HG03108 (cell line): ENCODE measurements at regions not wholly inside any gene's neighbourhood (a gene's known extent, or its start where the extent isn't known, plus 50 kb on each side); places are given as distances from the start of the nearest gene placed in this dataset.

ENCODE experiments used
- ATAC-seq: cut with Tn5 transposase; IDR thresholded peaks from one replicate; pipeline ENCODE4 v1.9.1; 2021; ENCODE audit warnings: moderate library complexity; ENCODE audit not compliant: unreplicated experiment

DNA sequence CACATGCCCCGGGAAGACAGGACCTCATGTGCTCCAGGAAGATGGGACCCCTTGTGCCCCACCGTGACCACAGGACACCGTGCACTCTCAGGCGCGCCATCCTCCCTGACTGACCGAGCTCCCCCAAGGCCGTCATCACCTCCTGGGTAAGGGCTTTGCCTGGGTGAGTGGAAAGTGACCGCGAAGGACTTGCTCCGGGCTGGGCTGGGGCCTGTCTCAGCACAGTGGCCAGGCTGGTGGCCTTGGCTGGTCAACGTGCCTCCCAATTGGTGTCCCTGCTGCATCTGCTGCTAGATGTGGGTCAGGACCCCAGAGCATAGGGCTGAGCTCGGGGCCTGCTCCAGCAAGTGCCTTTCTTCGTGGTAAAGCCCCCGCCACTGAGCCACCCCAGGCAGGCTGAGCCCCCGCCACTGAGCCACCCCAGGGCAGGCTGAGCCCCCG, 69.7 kb upstream of the CTDP1 start:
- ATAC-seq: no peak

- ATAC-seq: no peak
Observed at GRCh38 chr18:79610461-79611039, 69.1 kb upstream of the CTDP1 start.

DNA sequence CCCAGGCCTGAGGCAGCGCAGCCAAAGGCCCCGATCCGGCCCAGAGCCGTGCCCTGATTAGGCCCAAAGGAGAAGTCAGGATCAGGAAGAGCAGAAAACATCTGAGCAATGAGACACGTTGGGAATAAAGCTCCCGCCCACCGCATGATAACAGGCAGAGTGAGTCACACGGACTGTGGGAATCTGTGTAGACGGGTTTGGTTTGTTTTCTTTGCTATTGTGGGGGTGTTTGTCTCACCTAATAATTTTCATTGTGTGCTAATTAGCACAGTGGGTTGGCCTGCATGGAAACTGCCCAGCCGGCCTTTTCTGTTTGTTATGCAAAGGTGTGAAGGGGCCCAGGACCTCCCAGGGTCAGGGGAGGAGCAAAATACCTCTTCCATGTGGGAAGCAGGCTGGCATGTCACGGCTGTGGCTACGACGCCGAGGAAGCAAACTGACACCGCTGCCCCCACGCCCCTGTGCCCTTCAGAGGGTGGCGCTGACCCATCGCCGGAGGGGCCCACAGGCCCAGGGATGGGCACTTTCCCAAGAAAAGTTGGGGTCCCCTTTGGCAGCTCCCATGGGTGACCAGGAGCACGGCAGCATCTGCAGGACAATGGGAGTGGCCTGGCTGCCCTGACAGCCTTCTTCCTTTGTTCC, 68.4 kb upstream of the CTDP1 start:
- ATAC-seq: no peak

DNA sequence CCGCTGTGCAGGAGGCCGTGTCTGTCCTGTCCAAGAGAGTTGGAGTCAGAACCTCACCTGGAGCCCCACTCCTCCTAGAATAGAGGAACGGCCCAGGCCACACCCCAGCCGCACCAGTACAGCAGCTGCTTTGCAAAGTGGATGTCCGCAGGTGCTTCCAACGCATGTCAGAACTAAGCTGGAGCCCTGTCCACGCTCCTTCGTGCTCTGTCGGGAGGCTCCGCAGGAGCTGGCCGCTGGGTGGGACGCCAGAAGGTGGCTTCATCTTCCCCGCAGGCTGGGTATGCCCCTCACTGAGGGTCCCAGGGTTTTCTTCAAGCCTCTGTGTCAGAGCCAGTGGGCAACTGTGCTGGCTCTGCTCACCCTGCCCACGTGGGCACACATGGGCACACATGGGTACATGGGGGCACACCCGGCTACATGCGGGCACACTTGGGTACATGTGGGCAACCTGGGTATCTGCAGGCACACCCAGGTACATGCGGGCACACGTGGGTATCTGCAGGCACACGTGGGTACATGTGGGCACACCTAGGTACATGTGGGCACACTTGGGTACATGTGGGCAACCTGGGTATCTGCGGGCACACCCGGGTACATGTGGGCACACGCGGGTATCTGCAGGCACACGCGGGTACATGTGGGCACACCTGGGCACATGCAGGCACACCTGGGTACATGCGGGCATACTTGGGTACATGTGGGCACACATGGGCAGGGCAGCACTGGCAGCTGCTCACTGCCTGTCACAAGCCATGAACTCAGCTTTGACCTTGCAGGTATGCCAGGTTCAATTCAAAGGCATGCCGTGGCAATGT, 67.1 kb upstream of the CTDP1 start:
- no peak for ATAC-seq

- no peak for ATAC-seq
Observed at GRCh38 chr18:79613186-79613931, 66.2 kb upstream of the CTDP1 start.

- ATAC-seq: no peak
Observed at GRCh38 chr18:79614211-79614955, 65.2 kb upstream of the CTDP1 start.

- ATAC-seq: no peak
Observed at GRCh38 chr18:79615091-79615490, 64.5 kb upstream of the CTDP1 start.

GRCh38 chr18:79615586-79615985, 64.0 kb upstream of the CTDP1 start:
- ATAC-seq: no peak

DNA sequence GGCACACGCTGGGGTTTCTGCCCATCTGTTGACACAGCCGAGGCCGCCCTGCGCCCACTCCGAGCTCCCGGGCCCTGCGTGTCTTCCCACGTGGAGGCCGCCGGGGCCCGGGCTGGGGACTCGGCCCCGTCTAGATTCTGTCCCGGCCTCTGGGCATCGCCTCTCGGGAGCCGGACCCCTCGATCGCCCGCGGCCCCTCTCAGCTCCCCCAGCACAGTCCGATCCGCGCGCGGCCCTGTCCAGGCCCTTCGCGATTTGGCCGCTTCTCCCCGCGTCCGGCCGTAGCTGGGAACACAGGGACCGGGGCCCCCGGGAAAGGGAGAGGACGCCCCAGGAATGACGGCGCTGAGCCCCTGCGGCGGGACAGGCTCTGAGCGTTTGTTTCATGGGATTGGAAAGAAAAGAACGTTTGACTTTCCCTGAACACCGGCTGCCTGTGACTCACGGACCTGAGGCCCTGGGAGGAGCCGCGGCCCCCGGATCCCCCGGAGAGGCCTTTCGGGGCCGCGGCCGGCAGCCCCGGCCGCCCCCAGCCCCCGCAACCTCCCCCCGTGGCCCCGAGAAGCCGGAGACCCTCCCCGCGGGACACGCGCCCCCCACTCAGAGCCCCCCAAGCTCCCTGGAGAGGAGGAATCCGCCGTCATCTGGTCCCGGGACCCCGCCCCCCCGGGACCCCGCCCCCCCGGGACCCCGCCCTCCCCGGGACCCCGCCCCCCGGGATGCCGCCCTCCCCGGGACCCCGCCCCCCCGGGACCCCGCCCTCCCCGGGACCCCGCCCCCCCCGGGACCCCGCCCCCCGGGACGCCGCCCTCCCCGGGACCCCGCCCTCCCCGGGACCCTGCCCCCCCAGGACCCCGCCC, 62.7 kb upstream of the CTDP1 start:
- ATAC-seq: no peak

DNA sequence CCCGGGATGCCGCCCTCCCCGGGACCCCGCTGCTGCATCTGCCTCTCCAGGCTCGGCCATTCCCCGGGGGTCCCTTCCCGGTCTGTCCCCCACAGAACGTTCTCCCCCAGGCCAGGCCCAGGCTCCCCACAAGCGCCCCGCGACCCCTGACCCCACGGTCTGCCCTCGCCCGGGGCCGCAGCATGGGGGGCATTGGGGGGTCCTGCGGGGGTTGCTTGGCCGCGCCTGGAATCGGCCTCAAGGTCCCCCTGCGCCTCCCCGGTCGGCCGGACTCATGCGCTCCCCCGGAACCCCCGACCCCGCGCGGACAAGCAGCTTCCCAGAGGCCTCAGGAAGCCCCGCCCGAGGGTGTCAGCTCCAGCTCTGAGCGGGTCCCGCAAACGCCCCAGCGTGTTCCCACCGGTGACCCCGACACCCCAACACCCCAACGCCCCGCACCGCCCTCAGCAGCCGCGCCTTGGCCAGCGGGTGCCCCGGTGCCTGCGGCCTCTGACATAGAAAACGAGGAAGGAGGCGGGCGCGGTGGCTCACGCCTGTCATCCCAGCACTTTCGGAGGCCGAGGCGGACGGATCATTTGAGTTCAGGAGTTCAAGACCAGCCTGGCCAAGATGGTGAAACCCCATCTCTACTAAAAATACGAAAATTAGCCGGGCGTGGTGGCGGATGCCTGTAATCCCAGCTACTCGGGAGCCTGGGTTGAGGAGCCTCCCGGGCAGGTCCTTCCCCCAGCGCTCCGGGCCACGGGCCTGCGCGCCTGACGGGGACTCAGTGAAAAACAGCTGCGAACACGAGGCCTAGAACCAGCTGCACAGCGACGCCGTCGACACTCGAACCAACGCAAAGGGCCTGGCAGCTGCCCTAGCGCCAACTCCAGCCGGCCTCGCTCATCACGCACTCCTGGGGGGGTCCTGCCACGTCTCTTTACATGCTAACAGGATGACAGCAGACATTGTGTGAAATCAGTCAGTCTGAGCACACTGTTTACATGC, 61.8 kb upstream of the CTDP1 start:
- ATAC-seq: no peak

- no peak for ATAC-seq
Observed at GRCh38 chr18:79620576-79621165, 58.9 kb upstream of the CTDP1 start.

DNA sequence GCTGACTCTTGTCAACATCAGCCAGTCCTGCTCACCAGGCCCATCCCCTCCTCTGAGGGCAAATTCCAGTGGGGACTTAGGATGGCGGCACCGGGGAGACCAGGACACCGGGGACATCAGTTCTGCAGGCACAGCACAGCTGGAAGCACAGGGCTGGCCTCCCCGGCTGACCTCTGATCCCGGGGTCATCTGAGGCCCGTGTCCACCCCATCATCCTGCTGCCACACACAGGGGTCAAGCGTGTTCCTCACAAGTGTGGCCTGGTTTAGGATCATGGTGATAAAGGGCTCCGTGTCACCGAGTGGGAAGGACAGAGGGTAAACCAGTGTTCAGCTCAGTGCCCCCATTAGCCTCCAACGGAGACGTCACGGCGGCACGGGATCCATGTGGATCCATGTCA, 58.1 kb upstream of the CTDP1 start:
- ATAC-seq: no peak

- no peak for ATAC-seq
Observed at GRCh38 chr18:79622004-79622403, 57.6 kb upstream of the CTDP1 start.

DNA sequence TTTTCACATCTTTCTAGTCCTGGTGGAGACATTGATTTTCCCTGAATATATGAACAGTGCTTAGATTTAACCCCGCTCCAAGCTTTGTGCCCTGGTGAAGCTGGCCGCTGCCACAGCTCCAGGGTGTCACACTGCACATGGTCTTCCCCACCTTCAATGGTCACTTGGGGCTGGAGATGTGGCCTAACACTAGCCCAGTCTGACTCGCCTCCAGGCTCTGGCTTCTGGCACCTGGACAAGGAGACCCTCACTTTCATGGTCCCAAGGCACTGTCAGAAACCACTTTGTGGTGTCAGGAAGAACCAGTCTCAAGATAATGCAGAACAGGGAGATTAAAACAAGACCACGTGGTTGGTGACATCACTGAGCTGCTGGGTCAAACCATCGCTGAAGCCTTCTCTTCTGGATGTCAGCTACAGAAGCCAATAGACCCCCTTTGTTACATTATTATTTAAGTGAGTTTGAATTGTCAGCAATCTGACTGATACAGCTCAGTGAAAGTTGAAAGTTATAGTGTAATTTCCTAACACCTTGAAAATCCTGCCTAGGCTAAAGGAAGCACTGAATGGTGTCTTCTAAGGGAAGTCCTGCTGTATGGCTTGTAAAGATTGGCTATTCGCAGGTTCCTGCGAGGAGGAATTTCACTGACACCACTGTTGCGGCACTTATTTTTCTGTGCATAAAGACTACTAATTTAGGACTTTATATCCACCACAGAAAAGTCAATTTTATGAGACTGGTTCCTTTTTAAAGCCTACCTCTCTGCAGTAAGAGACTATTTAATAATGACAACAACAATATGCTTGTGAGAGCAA, 55.0 kb upstream of the CTDP1 start:
- ATAC-seq: no peak

- ATAC-seq: peak; percentile 71
Observed at GRCh38 chr18:79625195-79625923, 54.2 kb upstream of the CTDP1 start.

DNA sequence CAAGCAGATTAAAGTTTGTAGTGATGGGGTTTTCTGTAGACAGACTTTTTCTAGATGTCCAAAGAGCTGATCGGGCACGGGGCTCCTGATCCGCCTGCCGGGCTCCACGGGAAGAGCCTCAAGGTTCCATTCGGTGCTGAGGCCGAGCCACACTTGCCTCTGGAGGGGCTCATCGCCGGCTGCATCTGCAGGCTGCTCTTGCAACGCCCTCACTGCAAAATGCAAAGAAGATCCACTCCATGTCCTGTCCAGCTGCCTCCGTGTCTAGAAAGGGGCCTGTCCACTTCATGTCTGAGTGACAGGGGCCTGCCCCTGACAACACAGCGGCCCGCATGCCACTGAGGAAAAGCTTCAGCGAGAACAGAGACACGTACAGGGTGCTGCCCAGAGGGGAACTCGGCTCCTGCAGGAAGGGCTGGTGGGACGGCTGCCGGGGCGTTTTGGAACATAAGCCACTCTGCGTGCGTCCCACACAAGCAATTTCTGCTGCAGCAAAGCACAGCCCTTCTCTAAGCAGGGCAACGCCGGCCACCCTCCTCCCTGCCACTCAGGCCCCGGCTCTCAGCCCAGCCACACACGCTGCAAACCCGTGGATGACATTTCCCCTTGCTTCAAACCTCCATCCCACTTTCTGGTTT, 53.6 kb upstream of the CTDP1 start:
- ATAC-seq: no peak
